SK-N-SH (cell line): ENCODE measurements at regions not wholly inside any gene's neighbourhood (a gene's known extent, or its start where the extent isn't known, plus 50 kb on each side); places are given as distances from the start of the nearest gene placed in this dataset.

Experiments
- CTCF ChIP-seq: fragments of 200-600 bp; sonication (generic); IDR thresholded peaks from 2 replicates; pipeline ENCODE4 v1.6.1; 2017; ENCODE audit warnings: antibody characterized with exemption, mild to moderate bottlenecking, moderate library complexity
- EP300 ChIP-seq, 2 experiments: IDR thresholded peaks; 2 replicates each; pipeline versions ENCODE4 v1.4.0 to v1.6.1; 2012; ENCODE audit warnings: borderline replicate concordance in 1 of 2, low read depth in 1 of 2, low read length in 1 of 2

GRCh38 chr4:179804440-179804839 is 2362.2 kb upstream of the AGA start:
- no peak for TF ChIP-seq CTCF
- TF ChIP-seq EP300 (IDR thresholded peaks at IDR 0.05; ENCODE audit: borderline replicate concordance in 1 of 2, low read depth in 1 of 2, low read length in 1 of 2): no peak
